PFSK-1 (cell line): ENCODE measurements at regions not wholly inside any gene's neighbourhood (a gene's known extent, or its start where the extent isn't known, plus 50 kb on each side); places are given as distances from the start of the nearest gene placed in this dataset.

ENCODE experiments used
- FOXP2 ChIP-seq: optimal IDR thresholded peaks from 2 replicates; pipeline ENCODE3; 2011; ENCODE audit warnings: borderline replicate concordance, control low read depth, inconsistent platforms; ENCODE audit not compliant: insufficient read depth; ENCODE audit errors: extremely low read length, extremely low read depth
- POLR2AphosphoS5 ChIP-seq: IDR thresholded peaks from 2 replicates; pipeline ENCODE4 v1.6.1; 2012; ENCODE audit warnings: low read depth, mild to moderate bottlenecking, control low read depth, low read length, moderate library complexity
- SIN3A ChIP-seq: IDR thresholded peaks from 2 replicates; pipeline ENCODE4 v1.6.1; 2012; ENCODE audit warnings: mild to moderate bottlenecking, low read length, moderate library complexity, borderline replicate concordance; ENCODE audit not compliant: insufficient read depth
- TAF1 ChIP-seq: IDR thresholded peaks from 2 replicates; pipeline ENCODE4 v1.6.1; 2012; ENCODE audit warnings: low read length, control low read depth, borderline replicate concordance; ENCODE audit not compliant: insufficient read depth
- TF ChIP-seq, protein P1 (sequence below), 2 experiments: IDR thresholded peaks; 2 replicates each; pipeline versions ENCODE4 v1.6.1 to v1.8.0; 2011 to 2012; ENCODE audit warnings: low read depth in 2 of 2, low read length in 2 of 2, control low read depth in 1 of 2, inconsistent platforms in 1 of 2, mild to moderate bottlenecking in 1 of 2, moderate library complexity in 1 of 2; ENCODE audit not compliant: insufficient read depth in 1 of 2

DNA sequence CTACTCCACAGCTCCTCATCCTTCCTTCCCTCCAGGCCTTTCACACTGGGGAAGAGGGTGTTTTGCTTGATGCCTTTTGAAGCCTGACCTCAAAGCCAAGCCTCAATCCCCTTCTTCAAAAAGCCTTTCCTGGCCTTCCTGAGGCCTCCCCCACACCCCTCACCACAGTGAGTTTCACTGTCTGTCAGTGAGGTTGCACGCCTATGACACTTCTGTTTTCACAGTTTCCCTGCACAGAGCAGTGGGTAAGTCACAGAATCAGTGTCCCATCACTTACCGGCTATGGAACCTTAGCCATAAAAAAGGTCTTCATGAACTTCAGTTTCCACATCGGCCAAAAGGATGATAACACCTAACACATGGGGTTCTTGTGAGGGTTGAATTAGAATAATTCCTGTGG lies 371.4 kb downstream of the UQCRFS1 start:
- TF ChIP-seq SIN3A (no peak), POLR2AphosphoS5 (no peak), TAF1 (no peak), FOXP2 (no peak)
- TF ChIP-seq, protein P1, sequence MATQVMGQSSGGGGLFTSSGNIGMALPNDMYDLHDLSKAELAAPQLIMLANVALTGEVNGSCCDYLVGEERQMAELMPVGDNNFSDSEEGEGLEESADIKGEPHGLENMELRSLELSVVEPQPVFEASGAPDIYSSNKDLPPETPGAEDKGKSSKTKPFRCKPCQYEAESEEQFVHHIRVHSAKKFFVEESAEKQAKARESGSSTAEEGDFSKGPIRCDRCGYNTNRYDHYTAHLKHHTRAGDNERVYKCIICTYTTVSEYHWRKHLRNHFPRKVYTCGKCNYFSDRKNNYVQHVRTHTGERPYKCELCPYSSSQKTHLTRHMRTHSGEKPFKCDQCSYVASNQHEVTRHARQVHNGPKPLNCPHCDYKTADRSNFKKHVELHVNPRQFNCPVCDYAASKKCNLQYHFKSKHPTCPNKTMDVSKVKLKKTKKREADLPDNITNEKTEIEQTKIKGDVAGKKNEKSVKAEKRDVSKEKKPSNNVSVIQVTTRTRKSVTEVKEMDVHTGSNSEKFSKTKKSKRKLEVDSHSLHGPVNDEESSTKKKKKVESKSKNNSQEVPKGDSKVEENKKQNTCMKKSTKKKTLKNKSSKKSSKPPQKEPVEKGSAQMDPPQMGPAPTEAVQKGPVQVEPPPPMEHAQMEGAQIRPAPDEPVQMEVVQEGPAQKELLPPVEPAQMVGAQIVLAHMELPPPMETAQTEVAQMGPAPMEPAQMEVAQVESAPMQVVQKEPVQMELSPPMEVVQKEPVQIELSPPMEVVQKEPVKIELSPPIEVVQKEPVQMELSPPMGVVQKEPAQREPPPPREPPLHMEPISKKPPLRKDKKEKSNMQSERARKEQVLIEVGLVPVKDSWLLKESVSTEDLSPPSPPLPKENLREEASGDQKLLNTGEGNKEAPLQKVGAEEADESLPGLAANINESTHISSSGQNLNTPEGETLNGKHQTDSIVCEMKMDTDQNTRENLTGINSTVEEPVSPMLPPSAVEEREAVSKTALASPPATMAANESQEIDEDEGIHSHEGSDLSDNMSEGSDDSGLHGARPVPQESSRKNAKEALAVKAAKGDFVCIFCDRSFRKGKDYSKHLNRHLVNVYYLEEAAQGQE (IDR thresholded peaks at IDR 0.05; ENCODE audit: insufficient read depth in 1 of 2, low read depth in 2 of 2, low read length in 2 of 2), result no peak

DNA sequence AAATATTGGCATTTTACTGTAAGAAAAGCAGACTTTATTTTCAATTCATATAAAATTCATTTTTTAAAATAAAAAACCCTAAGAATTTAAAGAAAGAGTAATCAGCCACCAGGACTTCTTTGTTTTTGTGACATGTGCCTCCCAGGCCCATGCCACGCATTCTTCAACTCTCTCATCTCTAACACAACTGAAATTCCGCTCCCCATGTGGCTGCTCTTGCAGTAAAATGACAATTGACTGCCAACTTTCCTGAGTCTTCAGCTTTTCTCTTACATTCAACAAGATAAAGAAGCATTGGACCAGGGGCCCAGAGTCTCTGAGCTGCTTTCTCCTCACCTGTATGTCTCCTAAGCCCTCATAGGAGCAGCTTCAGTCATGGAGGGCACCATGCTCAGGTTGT lies 372.1 kb downstream of the UQCRFS1 start:
- TF ChIP-seq POLR2AphosphoS5 (no peak), FOXP2 (no peak), SIN3A (no peak), TAF1 (no peak)
- TF ChIP-seq, protein P1 (IDR thresholded peaks at IDR 0.05; ENCODE audit: insufficient read depth in 1 of 2, low read depth in 2 of 2, low read length in 2 of 2), result no peak

DNA sequence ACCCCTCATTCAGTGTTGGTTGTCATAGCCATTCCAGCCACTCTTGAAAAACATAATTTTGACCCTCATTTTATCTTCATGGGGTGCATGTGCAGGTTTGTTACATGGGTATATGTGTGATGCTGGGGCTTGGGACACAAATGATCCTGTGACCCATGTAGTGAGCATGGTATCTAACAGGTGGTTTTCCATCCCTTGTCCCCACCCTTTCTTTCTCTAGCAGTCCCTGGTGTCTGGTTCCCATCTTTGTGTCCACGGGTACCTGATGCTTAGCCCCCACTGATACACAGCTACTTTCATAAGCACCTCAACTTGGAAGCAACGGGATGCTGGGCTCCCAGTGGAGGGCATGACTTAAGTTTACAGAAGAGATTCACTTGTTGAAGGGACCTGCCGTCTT lies 373.5 kb downstream of the UQCRFS1 start:
- no peak for TF ChIP-seq TAF1

DNA sequence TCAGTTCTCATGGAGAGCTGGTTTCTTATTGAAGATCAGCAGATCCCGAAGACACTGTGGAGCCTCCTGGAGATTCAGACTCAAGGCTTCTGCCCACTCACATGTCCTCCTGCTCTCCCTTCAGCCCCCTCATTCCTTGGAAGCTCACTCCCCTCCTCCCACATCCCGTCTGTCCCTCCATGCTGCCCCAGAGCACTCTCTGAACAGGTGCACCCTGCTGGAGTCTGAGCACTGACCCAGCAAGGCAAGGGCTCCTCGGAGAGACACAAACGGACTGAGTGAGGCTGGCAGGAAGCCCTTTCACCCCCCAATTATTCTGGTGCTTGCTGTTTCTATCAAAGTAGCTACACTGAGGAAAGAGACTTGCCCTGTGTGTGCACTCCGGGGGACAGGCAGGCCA lies 374.0 kb downstream of the UQCRFS1 start:
- no peak for TF ChIP-seq FOXP2
- TF ChIP-seq TAF1, result no peak

DNA sequence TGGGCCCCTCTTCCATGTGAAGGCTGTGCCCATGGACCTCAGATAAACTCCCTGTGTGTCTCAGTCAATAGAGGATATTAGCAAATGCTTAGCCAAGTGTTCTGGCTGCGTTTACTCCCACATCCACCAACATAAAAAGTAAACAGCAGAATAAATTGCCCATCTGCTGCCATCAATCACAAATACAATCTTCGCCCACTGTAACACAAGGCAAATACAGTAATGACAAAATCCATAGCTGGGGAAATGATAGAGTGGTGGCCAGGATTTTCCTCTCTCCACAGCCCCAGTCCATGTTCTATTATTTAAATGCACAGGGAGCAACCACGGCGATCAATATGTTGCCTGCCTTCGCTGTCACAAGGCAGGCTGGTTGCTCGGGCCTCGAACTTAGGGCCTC lies 376.5 kb downstream of the UQCRFS1 start:
- TF ChIP-seq TAF1 (no peak), POLR2AphosphoS5 (no peak), FOXP2 (no peak), SIN3A (no peak)
- TF ChIP-seq, protein P1 (IDR thresholded peaks at IDR 0.05; ENCODE audit: insufficient read depth in 1 of 2, low read depth in 2 of 2, low read length in 2 of 2), result no peak

DNA sequence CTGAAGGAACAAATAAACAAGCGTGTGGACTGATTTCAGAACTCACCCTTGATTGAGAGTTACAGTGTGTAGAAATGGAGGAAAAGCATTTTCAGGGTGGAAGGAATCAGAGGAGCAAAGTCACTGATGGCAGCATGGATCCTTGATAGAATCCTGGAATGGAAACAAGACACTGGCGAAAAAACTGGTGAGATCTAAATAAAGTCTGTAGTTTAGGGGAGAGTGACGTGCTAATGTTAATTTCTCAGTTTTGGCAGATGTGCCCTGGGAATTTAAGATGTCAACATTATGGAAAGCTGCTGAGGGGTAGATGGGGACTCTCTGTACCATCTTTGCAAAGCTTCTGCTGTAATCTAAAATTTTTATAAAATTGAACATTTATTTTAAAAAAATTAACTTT lies 378.0 kb downstream of the UQCRFS1 start:
- TF ChIP-seq TAF1 (no peak), FOXP2 (no peak), SIN3A (no peak), POLR2AphosphoS5 (no peak)
- TF ChIP-seq, protein P1 (IDR thresholded peaks at IDR 0.05; ENCODE audit: insufficient read depth in 1 of 2, low read depth in 2 of 2, low read length in 2 of 2), result no peak
